Lower lobe of right lung (tissue), 2 donors: ENCODE measurements at regions not wholly inside any gene's neighbourhood (a gene's known extent, or its start where the extent isn't known, plus 50 kb on each side); places are given as distances from the start of the nearest gene placed in this dataset.

Source experiments
- ATAC-seq, 2 donors: fragments of 200-7000 bp; cut with Tn5 transposase; one replicate each; pipeline ENCODE4 v1.9.1; 2020 to 2022; ENCODE audit warnings: mild to moderate bottlenecking in 2 of 2, moderate library complexity in 2 of 2
- DNase-seq: peaks from one replicate; pipeline ENCODE4 v3.0.0-alpha.2; 2020
- H3K27ac ChIP-seq: fragments of 200-600 bp; one replicate; pipeline ENCODE4 v1.8.0; 2022
- H3K27me3 ChIP-seq: fragments of 200-600 bp; one replicate; pipeline ENCODE4 v1.8.0; 2022; ENCODE audit warnings: low read depth
- H3K36me3 ChIP-seq: fragments of 200-600 bp; one replicate; pipeline ENCODE4 v1.8.0; 2022; ENCODE audit warnings: mild to moderate bottlenecking
- H3K4me1 ChIP-seq: fragments of 200-600 bp; one replicate; pipeline ENCODE4 v1.8.0; 2022
- H3K4me3 ChIP-seq: fragments of 200-600 bp; one replicate; pipeline ENCODE4 v1.8.0; 2022; ENCODE audit warnings: mild to moderate bottlenecking
- H3K9me3 ChIP-seq: fragments of 200-600 bp; one replicate; pipeline ENCODE4 v1.8.0; 2022
- CTCF ChIP-seq: fragments of 200-600 bp; IDR thresholded peaks from one replicate; pipeline ENCODE4 v1.8.0; 2022; ENCODE audit warnings: antibody characterized with exemption, mild to moderate bottlenecking
- intact Hi-C: fragments of 100-400 bp; cut with DNase I; formaldehyde crosslinking; loops from one replicate; pipeline ENCODE4 v1.11.0; 2022
- donor health status: DM: no; HTN: yes; CAD: no; lungs with severe emphysema.

- ATAC-seq (no peak), DNase-seq (peak; percentile 36)
- Histone ChIP-seq H3K36me3 (no peaks in the 10 kb centered on the region), H3K27ac (no peak overlapping the region), H3K4me1 (no peaks in the 10 kb centered on the region), H3K4me3 (no peak overlapping the region), H3K27me3 (no peaks in the 10 kb centered on the region), H3K9me3 (no peaks in the 10 kb centered on the region)
- intact Hi-C loops: no loop called here
- no peak for TF ChIP-seq CTCF
These were observed 58.3 kb upstream of the ID2 start for GRCh38 chr2:8623576-8623957.

- peak; percentile 30 for DNase-seq
- H3K4me3 ChIP-seq: no peak overlapping the region
- H3K27ac ChIP-seq: no peak overlapping the region
- intact Hi-C loops: no loop called here
- H3K4me1 ChIP-seq: no peaks in the 10 kb centered on the region
- no peak for ATAC-seq
- TF ChIP-seq CTCF: no peak
- H3K27me3 ChIP-seq: no peaks in the 10 kb centered on the region
- no peaks in the 10 kb centered on the region for H3K9me3 ChIP-seq
- H3K36me3 ChIP-seq: no peaks in the 10 kb centered on the region
These were observed 57.8 kb upstream of the ID2 start for GRCh38 chr2:8623958-8624591.

GRCh38 chr2:8624855-8625398 lies 56.9 kb upstream of the ID2 start:
- Histone ChIP-seq H3K4me3 (no peak overlapping the region), H3K36me3 (no peaks in the 10 kb centered on the region), H3K27me3 (no peaks in the 10 kb centered on the region), H3K4me1 (no peaks in the 10 kb centered on the region), H3K27ac (no peak overlapping the region), H3K9me3 (no peaks in the 10 kb centered on the region)
- intact Hi-C loops: no loop called here
- peak; percentile 18 for DNase-seq
- TF ChIP-seq CTCF: no peak
- no peak for ATAC-seq

GRCh38 chr2:8625399-8626300 lies 56.2 kb upstream of the ID2 start:
- TF ChIP-seq CTCF: no peak
- no peak overlapping the region for H3K4me3 ChIP-seq
- DNase-seq: peak; percentile 38
- intact Hi-C loops: no loop called here
- H3K36me3 ChIP-seq: no peaks in the 10 kb centered on the region
- no peak for ATAC-seq
- no peaks in the 10 kb centered on the region for H3K9me3 ChIP-seq
- no peak overlapping the region for H3K27ac ChIP-seq
- H3K4me1 ChIP-seq: no peaks in the 10 kb centered on the region
- no peaks in the 10 kb centered on the region for H3K27me3 ChIP-seq

GRCh38 chr2:8626572-8626971 lies 55.3 kb upstream of the ID2 start:
- DNase-seq (peak; percentile 17), ATAC-seq (no peak)
- Histone ChIP-seq H3K4me3 (no peak overlapping the region), H3K27ac (no peak overlapping the region), H3K4me1 (no peaks in the 10 kb centered on the region), H3K9me3 (no peaks in the 10 kb centered on the region), H3K27me3 (no peaks in the 10 kb centered on the region), H3K36me3 (no peaks in the 10 kb centered on the region)
- TF ChIP-seq CTCF: no peak
- intact Hi-C loops: no loop called here
